Glutamatergic neuron (in vitro differentiated cells): ENCODE measurements at regions not wholly inside any gene's neighbourhood (a gene's known extent, or its start where the extent isn't known, plus 50 kb on each side); places are given as distances from the start of the nearest gene placed in this dataset.

Experiments
- DNase-seq: peaks from one replicate; pipeline ENCODE4 v3.0.0; 2022
- H3K27ac Mint-ChIP-seq: one replicate; pipeline ENCODE4 v1.8.0; 2020; ENCODE audit warnings: mild to moderate bottlenecking, mixed read lengths, inconsistent platforms; ENCODE audit not compliant: unreplicated experiment
- H3K27me3 Mint-ChIP-seq: one replicate; pipeline ENCODE4 v1.8.0; 2020; ENCODE audit warnings: mild to moderate bottlenecking, moderate library complexity, mixed read lengths, inconsistent platforms; ENCODE audit not compliant: unreplicated experiment
- H3K36me3 Mint-ChIP-seq: one replicate; pipeline ENCODE4 v1.8.0; 2020; ENCODE audit warnings: mild to moderate bottlenecking, mixed read lengths, inconsistent platforms; ENCODE audit not compliant: unreplicated experiment
- H3K4me1 Mint-ChIP-seq: one replicate; pipeline ENCODE4 v1.8.0; 2020; ENCODE audit warnings: mild to moderate bottlenecking, low read depth, mixed read lengths, inconsistent platforms; ENCODE audit not compliant: unreplicated experiment
- H3K4me3 Mint-ChIP-seq: one replicate; pipeline ENCODE4 v1.8.0; 2020; ENCODE audit warnings: mild to moderate bottlenecking, mixed read lengths, inconsistent platforms; ENCODE audit not compliant: unreplicated experiment
- H3K9me3 Mint-ChIP-seq: one replicate; pipeline ENCODE4 v1.8.0; 2020; ENCODE audit warnings: mild to moderate bottlenecking, moderate library complexity, mixed read lengths, inconsistent platforms; ENCODE audit not compliant: unreplicated experiment
- TF ChIP-seq, protein P1 (sequence below): fragments of 200-600 bp; sonication (generic); IDR thresholded peaks from one replicate; pipeline ENCODE4 v1.5.0; 2021; ENCODE audit not compliant: partially characterized antibody, unreplicated experiment

GRCh38 chr11:44457862-44458261, 107.6 kb upstream of the CD82 start:
- no peak overlapping the region for H3K4me3 Mint-ChIP-seq
- peaks cover 19% of the 10 kb centered on the region for H3K36me3 Mint-ChIP-seq
- H3K27ac Mint-ChIP-seq = no peak overlapping the region
- H3K4me1 Mint-ChIP-seq = no peaks in the 10 kb centered on the region
- DNase-seq = no peak
- H3K27me3 Mint-ChIP-seq = peaks cover 3% of the 10 kb centered on the region
- H3K9me3 Mint-ChIP-seq = peaks cover 3% of the 10 kb centered on the region
- TF ChIP-seq, protein P1, sequence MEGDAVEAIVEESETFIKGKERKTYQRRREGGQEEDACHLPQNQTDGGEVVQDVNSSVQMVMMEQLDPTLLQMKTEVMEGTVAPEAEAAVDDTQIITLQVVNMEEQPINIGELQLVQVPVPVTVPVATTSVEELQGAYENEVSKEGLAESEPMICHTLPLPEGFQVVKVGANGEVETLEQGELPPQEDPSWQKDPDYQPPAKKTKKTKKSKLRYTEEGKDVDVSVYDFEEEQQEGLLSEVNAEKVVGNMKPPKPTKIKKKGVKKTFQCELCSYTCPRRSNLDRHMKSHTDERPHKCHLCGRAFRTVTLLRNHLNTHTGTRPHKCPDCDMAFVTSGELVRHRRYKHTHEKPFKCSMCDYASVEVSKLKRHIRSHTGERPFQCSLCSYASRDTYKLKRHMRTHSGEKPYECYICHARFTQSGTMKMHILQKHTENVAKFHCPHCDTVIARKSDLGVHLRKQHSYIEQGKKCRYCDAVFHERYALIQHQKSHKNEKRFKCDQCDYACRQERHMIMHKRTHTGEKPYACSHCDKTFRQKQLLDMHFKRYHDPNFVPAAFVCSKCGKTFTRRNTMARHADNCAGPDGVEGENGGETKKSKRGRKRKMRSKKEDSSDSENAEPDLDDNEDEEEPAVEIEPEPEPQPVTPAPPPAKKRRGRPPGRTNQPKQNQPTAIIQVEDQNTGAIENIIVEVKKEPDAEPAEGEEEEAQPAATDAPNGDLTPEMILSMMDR = no peak

DNA sequence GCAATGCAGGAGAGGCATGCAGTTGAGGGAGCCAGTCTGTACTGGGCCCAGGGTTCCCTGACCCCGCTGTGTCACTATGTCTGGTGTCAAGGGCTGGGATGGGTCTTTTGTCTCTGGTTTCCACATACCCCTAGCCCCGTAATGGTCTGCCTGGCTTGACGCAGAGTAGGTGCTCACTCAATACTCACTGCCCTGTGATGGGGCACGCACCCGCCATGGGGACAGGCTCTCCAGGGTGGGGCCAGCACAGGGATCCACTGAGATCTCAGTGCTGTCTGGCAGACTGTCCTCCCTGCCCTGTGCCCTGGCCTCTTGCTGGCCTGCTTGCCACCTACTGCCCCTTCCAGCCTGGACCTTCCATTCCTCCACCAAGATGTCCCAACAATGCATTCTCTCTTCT, 101.7 kb upstream of the CD82 start:
- DNase-seq = no peak
- Mint-ChIP-seq H3K9me3 (peaks cover 12% of the 10 kb centered on the region), H3K36me3 (peaks cover 39% of the 10 kb centered on the region), H3K27ac (no peak overlapping the region), H3K4me1 (no peaks in the 10 kb centered on the region), H3K4me3 (no peak overlapping the region), H3K27me3 (peaks cover 6% of the 10 kb centered on the region)
- TF ChIP-seq, protein P1 = no peak

- TF ChIP-seq, protein P1 = no peak
- H3K27ac Mint-ChIP-seq = no peak overlapping the region
- H3K27me3 Mint-ChIP-seq = peaks cover 6% of the 10 kb centered on the region
- H3K36me3 Mint-ChIP-seq = peaks cover 36% of the 10 kb centered on the region
- H3K4me1 Mint-ChIP-seq = no peaks in the 10 kb centered on the region
- no peak for DNase-seq
- no peak overlapping the region for H3K4me3 Mint-ChIP-seq
- peaks cover 12% of the 10 kb centered on the region for H3K9me3 Mint-ChIP-seq
Measured at GRCh38 chr11:44464741-44465140, 100.7 kb upstream of the CD82 start.

GRCh38 chr11:44466531-44467205, 98.8 kb upstream of the CD82 start:
- no peak for DNase-seq
- Mint-ChIP-seq H3K4me3 (no peak overlapping the region), H3K27ac (no peak overlapping the region), H3K9me3 (peaks cover 12% of the 10 kb centered on the region), H3K27me3 (peaks cover 8% of the 10 kb centered on the region), H3K4me1 (no peaks in the 10 kb centered on the region), H3K36me3 (peaks cover 20% of the 10 kb centered on the region)
- TF ChIP-seq, protein P1 = no peak

DNA sequence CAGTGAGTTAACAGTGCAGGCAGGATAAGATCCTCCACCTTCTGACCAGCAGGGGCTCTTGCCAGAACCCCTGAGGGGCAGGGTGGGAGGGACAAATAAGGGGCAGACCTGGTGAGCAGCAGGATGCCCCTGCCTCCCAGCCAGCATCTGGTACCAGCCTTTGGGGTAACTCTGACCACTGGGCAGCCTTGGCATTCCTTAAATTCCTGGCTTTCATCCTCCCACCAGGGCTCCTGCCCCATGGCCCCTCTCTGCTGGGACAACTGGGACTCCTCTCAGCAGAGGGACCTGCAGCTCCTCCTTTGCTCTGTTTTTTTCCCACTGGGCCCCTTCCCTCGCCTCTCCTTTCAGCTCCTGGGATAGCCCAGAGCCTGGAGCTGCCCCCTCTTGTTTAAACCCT, 98.0 kb upstream of the CD82 start:
- TF ChIP-seq, protein P1 = no peak
- no peak overlapping the region for H3K4me3 Mint-ChIP-seq
- H3K27ac Mint-ChIP-seq = no peak overlapping the region
- H3K4me1 Mint-ChIP-seq = no peaks in the 10 kb centered on the region
- H3K36me3 Mint-ChIP-seq = peaks cover 20% of the 10 kb centered on the region
- DNase-seq = no peak
- H3K27me3 Mint-ChIP-seq = peaks cover 8% of the 10 kb centered on the region
- peaks cover 12% of the 10 kb centered on the region for H3K9me3 Mint-ChIP-seq
